ENCODE measurements at regions not wholly inside any gene's neighbourhood (a gene's known extent, or its start where the extent isn't known, plus 50 kb on each side); places are given as distances from the start of the nearest gene placed in this dataset.
"Not testable (repeated sequence)": the region's sequence is repeated elsewhere in the genome, so short reads cannot be mapped to it uniquely, and the experiment has no call there.

DNA sequence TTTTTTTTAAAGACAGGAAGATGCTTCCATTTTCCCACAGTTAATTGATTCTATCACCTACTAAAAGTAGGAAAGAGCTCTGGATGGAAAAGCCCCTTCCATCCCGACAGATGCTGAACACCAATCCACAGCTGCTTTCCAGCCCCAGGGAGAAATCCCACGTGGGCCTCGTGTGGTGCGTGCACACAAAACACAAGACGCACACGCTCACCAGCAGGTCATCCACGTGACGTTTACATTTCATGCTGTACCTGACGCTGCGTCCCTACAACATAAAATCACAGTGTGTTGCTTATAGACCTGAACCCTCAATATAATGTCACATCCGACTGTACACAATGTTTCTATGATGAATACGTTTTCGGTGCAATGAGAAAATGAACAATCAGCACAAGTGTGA is 50.2 kb upstream of the DACT2 start:
- no peak for DNase-seq (ENCODE audit: low read depth in 2 of 2)

DNA sequence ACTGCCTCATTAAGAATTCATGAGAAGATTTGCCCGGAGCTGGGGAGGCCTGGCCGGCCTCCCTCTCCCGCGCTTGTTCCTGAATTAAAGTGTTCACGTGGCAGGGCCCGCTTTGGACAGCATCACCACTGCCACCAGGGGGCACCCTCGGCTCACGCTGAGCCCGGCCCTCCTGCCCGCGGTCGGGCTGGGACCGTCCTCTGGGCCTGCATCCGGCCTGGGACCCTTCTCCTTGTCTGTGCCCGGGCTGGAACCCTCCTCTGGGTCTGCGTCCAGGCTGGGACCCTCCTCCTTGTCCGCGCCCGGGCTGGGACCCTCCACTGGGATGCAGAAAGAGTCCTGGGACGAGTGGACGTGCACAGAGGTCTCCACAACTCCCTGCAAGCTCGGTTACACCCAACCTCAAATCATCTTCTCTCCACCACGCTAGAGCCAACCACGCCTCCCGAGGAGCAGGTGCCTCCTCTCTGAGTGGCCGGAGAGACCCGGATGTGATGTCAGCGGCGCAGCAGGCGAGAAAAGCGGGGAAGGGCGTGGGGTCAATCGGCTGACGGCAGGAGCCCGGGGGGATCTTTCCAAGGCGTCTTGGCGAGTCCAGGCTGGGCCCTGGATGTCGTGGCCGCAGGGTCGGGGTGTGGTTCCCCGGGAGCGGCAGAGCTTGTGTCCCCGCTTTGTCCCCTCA is 50.9 kb upstream of the DACT2 start:
- DNase-seq (ENCODE audit: low read depth in 2 of 2), result peak in 1 of 2 donors; percentile 6

DNA sequence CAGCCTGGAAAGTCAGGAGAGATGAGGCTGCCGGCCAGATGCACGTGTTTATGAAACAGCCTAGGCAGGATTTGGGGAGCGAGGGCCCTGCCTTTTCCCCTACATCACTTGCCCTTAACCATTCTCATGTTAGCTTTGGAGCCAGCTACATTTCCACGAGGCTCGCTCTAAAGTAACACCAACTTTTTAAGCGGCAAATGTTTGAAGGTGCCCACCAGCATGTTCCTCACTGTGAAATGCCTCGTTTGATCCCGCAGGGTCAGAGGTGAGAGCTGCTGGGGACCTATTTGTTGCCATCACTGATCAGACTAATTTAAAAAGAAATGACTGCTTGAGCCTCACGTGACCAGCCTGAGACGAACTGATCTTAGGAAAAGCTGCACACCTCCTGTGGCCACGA is 51.6 kb upstream of the DACT2 start:
- no peak for DNase-seq (ENCODE audit: low read depth in 2 of 2)

DNA sequence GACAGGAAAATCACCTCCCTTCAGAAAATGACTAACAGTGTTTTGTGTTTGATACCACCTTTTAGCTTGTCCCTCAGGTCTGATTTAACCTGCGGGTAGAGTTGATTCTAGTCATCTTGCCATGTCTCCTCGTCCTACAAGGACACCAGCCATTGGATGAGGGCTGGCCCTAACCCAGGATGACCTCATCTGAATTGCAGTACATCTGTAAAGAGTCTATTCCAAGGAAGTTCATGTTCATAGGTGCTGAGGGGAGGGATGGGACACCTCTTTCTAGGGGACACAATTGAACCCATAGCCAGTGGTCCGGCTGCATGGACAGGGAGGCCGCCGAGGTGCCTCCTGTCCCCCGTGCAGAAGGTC is 52.0 kb upstream of the DACT2 start:
- DNase-seq (ENCODE audit: low read depth in 2 of 2), result no peak

DNA sequence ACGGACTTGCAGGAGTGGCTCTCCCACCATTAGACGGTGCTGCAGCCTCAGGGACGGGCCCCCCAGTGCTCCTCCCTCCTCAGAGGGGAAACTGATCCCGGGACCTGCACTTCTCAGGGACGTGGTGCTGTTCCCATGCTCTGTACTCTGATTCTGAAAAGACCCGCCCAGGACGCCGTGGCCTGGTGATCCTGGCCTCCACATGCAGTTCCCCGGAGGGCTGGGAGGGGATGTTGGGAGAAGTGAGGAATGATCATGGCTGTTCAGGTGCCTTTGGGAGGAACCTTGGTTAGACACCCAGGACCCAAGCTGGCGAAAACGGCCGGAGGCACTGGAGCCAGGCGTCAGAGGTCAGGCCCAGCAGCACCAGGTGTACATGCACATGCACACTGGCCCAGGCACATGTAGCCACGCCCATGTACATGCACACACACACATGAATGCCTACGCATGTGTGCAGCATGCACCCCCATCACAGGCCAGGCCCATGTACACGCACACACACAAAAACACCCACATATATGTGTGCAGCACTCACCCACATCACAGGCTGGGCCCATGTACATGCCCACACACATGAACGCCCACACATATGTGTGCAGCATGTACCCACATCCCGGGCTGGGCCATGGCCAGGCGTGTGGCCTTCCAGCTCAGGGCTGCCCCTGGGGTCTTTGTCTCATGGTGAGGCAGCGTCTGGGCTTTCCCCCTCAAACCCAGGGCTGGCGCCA is 52.6 kb upstream of the DACT2 start:
- DNase-seq (ENCODE audit: low read depth in 2 of 2), result no peak

DNA sequence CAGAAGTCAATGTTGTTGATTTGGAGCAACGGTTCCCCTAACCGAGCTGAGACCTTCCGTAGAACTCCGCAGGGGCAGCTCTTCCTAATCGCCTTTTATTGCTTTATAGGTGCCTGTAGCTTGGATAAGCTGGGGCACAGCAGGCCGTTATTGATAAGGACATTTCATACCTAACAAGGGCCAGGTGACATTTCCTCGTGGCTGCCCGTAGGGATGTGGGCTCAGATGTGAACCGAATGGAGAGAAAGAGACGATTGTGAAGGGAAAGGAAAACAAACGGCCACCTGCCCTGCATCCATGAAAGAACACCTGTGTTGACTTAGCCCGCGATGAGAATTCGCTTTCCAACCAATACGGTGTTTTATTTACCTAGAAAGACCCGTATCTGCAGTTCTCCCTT is 53.3 kb upstream of the DACT2 start:
- no peak for DNase-seq (ENCODE audit: low read depth in 2 of 2)

DNA sequence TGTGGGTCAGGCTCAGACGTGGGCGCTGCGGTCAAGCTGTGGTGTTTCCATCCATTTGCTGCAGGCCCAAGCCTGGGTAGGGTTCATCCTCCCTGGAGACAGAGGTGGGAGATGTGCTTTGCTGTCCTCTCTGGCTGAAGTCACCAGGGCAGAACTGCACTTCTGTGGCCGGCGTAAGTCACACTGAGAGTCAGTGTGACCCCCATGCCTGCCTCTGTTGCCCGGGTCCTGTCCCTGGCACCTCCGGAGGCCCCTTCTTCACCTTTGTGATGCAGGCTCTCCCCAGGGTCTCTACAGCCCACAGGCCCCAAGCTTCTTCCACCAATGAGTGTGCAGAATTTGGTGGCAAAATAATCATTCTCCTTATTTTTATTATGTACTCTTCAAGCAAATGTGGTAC is 53.8 kb upstream of the DACT2 start:
- no peak for DNase-seq (ENCODE audit: low read depth in 2 of 2)

DNA sequence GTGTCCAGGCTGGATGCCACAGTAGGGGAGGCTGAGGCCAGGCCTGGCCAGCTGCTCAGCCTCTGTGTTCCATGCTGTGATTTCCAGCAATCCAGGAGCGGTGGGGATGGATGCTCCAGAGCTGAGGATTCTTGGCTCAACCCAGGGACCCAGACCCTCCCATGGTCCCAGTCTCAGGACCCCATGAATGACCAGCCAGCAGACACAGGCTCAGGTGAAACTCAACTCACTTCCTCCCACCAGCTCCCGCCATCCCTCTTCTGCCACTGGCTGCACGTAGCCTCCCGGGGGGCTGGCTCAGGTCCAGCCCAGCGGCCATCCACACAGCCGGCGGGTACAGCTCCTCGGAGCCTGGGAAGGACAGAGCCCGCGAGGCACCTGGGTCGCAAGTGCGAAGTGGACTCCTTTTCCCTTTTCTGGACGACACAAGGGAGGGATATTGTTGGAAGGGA is 54.5 kb upstream of the DACT2 start:
- DNase-seq (ENCODE audit: low read depth in 2 of 2), result no peak

DNA sequence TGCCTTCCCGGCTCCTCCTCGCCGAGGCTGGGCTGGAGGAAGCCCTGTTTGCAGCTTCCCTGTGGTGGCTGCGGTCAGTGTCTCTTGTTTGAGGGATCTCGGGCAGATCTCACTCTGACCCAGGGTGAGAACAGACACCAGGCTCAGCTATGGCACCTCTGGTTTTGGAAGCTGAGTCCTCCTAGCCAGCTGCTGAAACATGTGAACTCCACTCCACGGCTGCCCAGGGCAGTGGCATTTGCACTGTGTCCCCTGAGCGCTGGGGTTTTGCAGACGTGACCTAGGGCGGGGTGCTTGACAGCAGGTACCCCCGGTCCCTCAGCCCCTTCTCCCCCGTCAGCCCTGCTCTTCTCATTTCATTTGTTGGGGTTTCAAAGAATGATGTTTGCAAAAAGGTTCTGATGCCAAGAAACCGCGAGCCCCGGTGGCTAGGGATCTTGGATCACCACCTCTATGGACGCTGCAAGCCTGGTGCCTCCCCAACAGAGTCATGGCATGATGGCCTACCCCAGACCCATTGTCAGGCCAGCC is 55.0 kb upstream of the DACT2 start:
- DNase-seq (ENCODE audit: low read depth in 2 of 2), result no peak

DNA sequence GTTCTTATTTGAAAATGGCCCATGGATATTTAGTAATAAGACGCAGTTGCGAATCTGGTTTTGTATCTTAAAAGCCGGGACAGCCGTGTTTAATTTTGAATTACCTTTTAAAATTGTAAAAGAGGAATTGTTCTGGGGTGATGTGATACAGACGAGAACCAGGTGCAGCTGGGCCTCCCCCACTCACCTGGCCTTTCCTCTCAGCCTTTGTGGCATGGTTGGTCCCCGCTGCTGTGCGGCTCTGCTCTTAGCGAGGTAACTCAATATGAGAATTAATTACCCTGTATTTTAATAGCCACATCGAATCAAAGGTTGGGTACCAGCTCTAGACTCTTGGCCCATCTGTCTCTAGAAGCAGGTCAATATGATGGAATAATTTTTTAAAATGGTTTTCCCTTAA is 56.5 kb upstream of the DACT2 start:
- no peak for DNase-seq (ENCODE audit: low read depth in 2 of 2)

DNA sequence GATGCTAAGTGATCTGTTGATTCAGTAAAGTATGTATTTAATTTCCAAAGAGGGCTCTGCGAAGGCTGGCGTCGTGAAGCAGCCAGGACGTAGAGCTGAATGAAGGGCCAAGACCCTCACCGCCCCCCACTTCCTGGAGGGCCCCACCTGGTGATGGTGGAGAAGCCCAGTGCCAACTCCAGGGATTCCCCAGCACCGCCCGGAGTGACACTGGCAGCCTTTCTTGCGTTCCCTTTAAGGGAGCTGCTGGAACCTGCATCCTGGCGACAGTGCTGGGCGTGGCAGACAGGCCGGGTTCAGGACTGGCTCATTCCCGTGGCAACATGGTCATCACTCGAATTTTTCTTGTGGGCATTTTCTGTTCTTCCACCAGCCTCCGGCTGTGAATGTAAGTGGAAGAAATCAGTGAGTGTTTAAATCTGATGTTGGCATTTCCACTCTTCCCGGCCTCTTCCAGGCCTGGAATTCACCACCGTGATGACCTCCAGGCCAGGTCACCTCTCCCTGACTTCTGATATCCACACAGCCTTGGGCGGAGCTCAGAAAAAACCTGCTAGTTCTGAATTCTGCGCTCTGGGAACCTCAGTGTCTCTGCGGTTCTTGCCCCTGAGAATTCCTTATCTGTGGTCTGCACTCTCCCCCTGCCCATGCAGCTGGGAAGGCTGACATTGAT is 57.4 kb upstream of the DACT2 start:
- no peak for DNase-seq (ENCODE audit: low read depth in 2 of 2)

DNA sequence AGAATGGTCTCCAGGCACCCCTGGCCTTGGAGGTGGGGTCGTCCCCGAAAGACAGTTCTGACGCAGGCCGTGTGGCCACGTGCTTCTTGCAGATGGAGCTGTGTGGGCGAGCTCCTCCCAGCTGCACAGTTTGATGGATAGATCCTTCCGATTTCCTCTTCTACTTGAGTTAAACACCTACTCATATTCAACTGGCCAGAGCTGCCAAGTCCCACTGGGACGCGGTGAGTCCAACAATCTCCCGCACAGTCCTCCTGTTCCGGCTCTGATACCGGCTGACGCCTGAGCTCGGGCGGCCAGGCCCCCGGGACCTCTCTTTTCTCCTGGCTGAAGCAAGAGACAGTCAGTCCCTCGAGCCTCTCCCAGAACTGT is 57.9 kb upstream of the DACT2 start:
- DNase-seq (ENCODE audit: low read depth in 2 of 2), result no peak

DNA sequence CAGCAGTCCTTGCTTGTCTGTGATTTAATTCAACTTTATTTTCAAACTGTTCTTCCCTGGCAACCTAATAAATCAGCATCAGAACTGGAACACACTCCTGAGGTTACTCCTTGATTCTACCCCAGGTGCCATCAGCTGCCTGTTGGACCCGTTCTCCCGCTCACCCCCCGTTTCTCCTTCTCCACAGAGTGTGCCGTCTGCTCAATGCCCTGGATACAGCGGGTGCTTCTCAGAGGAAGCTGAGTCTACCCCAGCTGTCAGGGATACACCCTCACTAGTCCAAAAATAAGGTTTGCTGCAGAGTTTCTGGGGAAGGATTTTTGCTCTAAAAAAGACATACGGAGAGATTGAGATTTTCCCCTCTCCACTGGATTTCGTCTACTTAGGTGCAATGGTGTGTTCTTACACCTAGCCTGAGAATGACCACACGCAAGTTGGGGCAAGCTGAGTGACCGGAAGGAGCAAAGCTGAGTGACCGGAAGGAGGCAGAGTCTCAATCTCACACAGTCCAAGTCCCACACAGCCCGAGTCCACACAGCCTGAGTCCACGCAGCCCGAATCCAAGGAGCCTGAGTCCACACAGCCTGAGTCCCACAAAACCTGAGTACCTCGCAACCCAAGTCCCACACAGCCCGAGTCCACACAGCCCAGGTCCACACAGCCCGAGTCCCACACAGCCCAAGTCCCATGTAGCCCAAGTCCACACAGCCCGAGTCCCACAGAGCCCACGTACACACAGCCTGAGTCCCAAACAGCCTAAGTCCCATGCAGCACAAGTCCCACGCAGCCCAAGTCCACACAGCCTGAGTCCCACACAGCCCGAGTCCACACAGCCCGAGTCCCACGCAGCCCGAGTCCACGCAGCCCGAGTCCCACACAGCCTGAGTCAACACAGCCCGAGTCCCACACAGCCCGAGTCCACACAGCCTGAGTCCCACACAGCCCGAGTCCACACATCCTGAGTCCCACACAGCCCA is 58.6 kb upstream of the DACT2 start:
- DNase-seq (ENCODE audit: low read depth in 2 of 2), result no peak

DNA sequence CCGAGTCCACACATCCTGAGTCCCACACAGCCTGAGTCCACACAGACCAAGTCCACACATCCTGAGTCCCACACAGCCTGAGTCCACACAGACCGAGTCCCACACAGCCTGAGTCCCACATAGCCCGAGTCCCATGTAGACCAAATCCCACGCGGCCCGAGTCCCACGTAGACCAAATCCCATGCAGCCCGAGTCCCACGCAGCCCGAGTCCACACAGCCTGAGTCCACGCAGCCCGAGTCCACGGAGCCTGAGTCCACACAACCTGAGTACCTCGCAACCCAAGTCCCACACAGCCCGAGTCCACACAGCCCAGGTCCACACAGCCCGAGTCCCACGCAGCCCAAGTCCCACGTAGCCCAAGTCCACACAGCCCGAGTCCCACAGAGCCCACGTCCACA is 60.0 kb upstream of the DACT2 start:
- not testable (repeated sequence) for DNase-seq (ENCODE audit: low read depth in 2 of 2)

DNA sequence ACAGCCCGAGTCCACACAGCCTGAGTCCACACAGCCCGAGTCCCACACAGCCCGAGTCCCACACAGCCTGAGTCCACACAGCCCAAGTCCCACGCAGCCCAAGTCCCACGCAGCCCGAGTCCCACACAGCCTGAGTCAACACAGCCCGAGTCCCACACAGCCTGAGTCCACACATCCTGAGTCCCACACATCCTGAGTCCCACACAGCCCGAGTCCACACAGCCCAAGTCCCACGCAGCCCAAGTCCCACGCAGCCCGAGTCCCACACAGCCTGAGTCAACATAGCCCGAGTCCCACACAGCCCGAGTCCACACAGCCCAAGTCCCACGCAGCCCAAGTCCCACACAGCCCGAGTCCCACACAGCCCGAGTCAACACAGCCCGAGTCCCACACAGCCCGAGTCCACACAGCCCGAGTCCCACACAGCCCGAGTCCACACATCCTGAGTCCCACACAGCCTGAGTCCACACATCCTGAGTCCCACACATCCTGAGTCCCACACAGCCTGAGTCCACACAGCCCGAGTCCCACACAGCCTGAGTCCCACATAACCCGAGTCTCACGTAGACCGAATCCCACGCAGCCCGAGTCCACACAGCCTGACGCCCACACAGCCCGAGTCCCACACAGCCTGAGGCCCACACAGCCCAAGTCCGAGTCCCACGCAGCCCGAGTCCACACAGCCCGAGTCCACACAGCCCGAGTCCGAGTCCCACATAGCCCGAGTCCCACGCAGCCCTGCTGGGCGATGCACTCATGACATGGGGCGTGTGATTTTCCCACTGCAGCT is 60.6 kb upstream of the SMOC2 start:
- DNase-seq (ENCODE audit: low read depth in 2 of 2), result not testable (repeated sequence)

DNA sequence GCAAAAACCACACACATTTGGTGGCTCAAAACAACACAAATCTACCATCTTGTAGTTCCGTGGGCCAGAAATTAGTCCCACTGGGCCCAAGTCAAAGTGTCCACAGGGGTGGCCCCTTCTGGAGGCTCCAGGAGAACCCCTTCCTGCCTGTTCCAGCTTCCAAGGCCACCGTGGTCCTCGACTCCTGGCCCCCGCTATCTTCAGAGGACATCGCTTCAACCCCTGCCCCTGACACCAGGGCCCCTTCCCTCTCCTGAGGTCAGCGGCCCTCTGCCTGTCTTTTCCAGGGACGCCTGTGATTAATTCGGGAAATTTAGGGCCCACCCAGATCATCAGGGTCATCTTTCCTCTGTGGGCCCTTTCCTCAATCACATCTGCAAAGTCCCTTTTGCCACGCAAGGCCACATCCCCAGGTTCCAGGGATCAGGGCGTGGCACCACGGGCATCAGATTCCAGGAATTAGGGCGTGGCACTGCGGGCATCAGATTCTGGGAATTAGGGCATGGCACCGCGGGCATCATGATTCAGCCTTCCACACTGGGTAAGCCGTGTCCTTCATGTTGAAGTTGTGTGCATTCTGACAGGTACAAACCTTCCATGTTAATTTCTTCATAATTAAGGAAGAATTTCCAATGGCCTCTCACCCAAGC is 59.9 kb upstream of the SMOC2 start:
- no peak for DNase-seq (ENCODE audit: low read depth in 2 of 2)

DNA sequence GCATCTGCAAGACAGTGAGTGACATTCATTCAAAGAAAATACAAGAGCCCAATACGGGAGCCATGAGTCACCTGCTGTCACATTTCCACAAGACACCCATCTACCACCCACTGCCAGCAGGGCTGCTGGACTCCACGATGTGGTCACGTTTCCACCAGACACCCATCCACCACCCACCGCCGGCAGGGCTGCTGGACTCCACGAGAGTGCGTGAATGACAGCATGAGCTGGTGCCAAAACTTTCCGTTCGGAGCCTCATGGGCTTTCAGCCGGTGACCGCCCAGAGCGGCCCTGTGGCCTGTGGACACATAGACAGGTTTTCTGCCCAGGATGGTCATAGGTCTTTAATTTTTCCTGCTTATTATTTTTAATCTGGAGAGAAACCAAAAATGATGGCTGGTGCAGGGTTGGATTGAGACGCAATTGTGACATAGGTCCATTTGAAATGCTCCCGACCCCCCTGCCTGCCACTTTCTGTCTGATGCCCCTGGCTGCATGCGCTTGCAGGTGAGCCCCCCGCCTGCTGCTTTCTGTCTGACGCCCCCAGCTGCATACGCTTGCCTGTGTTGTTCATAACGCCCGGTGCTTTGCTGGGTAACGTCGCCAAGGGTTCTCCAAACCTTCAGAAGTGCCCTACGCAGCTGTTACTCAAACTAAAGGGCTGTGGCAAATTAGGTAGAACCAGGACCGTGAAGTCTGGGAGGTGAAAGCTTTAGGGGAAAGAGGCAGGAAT is 59.1 kb upstream of the SMOC2 start:
- DNase-seq (ENCODE audit: low read depth in 2 of 2), result no peak

DNA sequence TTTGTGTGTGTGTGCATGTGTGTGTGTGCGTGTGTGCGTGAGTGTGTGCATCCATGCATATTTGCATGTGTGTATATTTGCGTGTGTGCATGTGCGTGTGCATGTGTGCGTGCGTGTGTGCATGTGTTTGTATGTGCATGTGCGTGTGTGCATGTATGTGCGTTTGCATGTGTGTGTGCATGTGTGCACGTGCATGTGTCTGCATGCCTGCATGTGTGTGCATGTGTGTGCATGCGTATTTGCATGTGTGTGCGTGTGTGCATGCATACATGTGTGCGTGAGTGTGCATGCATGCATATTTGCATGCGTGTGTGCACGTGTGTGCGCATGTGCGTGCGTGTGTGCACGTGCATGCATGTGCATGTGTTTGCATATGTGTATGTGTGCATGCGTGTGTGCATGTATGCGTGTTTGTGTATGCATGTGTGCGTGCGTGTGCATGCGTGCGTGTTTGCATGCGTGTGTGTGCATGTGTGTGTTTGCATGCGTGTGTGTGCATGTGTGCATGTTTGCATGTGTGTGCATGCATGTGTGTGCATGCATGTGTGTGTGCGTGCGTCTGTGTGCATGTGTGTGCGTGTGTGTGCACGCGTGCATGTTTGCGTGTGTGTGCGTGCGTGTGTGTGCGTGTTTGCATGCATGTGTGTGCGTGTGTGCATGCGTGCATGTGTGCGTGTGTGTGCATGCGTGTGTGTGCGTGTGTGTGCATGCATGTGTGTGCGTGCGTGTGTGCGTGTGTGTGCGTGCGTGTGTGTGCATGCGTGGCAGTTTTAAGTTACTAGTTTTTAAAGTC is 57.7 kb upstream of the SMOC2 start:
- DNase-seq (ENCODE audit: low read depth in 2 of 2), result no peak
